ENCODE measurements at regions not wholly inside any gene's neighbourhood (a gene's known extent, or its start where the extent isn't known, plus 50 kb on each side); places are given as distances from the start of the nearest gene placed in this dataset.
"Not testable (repeated sequence)": the region's sequence is repeated elsewhere in the genome, so short reads cannot be mapped to it uniquely, and the experiment has no call there.

GRCh38 chr2:51379997-51380396 lies 348.1 kb upstream of the NRXN1 start:
- no peak for DNase-seq (ENCODE audit: low read depth in 2 of 2)

GRCh38 chr2:51368250-51368649 lies 336.3 kb upstream of the NRXN1 start:
- DNase-seq (ENCODE audit: low read depth in 2 of 2) = no peak

GRCh38 chr2:51350100-51350499 lies 318.2 kb upstream of the NRXN1 start:
- DNase-seq (ENCODE audit: low read depth in 2 of 2) = peak; percentile 20 to 21

DNA sequence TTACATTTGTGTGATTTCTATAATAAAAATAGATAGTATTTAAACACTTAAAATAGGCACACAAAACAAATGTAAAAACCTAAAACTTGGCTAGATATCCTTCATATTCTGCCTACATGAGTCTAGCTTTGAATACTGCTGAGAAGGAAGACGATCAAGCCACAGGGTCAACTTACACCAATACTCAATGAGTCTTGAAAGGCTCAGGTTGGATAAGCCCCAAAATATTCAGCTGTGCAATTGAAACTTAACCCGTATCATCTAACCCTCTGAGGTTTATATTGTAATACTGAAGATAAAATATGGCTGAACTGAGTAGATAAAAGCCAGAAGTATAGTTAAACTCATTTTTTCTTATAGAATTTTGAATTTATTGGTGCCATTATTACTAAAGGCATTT lies 313.0 kb upstream of the NRXN1 start:
- no peak for DNase-seq (ENCODE audit: low read depth in 2 of 2)

GRCh38 chr2:51335087-51336058 lies 303.4 kb upstream of the NRXN1 start:
- DNase-seq (ENCODE audit: low read depth in 2 of 2) = no peak

- DNase-seq (ENCODE audit: low read depth in 2 of 2) = no peak
Observed at GRCh38 chr2:51329512-51329911, 297.6 kb upstream of the NRXN1 start.

- DNase-seq (ENCODE audit: low read depth in 2 of 2) = no peak
Observed at GRCh38 chr2:51324051-51324450, 292.1 kb upstream of the NRXN1 start.

DNA sequence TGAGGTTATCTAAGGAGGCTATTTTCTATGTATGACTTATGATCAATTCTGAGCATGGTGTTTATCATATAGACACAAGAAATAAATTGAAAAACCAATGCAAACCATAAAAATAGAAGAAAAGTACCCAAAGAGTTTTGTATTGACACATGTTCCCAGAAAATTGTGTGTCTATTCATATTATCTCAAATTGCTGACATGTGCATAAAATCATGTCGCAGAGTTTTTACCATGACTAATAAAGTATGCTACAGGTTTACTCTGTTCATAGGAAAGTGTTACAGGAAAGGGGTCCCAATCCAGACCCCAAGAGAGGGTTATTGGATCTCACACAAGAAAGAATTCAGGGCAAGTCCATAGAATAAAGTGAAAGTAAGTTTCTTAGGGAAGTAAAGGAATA lies 290.7 kb upstream of the NRXN1 start:
- no peak for DNase-seq (ENCODE audit: low read depth in 2 of 2)

DNA sequence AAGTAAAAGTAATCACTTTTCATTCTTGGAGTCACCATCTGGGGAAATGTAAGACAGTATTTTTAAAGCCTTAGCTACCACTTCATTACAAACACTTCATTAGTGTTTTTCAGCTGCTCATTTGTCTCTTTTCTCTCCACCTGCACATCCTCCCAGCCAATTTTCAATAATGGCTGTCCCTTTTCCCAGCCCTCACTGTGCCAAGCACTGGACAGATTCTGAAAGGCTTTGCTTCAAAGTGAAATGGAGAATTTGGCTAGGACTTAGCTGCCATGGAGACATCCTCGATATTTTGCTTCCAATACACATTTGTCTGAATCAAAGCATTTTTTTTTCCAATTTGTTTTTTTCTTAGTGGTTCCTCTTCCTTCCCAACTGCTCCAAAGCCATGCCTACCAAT lies 272.4 kb upstream of the NRXN1 start:
- DNase-seq (ENCODE audit: low read depth in 2 of 2) = no peak

GRCh38 chr2:51301381-51301780 lies 269.4 kb upstream of the NRXN1 start:
- no peak for DNase-seq (ENCODE audit: low read depth in 2 of 2)

GRCh38 chr2:51299370-51299769 lies 267.4 kb upstream of the NRXN1 start:
- no peak for DNase-seq (ENCODE audit: low read depth in 2 of 2)

DNA sequence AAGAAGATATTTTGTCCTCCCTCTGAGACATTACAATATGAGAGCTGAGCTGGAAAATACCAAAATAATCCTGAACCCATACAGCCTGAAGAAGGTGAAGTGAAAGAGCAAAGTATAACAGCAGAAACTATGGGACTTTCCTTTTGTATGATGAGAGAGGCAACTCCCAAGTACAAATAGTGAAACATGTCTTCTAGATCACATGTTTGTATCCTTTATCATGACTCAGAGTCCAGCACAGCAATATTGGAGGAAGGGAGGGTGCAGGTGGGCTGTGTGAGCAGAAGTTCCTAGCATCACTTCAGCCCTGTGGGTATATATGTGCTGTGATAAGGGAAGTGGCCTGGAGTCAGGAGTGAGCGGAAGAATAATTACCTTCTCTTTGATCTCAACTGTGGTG lies 265.6 kb upstream of the NRXN1 start:
- no peak for DNase-seq (ENCODE audit: low read depth in 2 of 2)

DNA sequence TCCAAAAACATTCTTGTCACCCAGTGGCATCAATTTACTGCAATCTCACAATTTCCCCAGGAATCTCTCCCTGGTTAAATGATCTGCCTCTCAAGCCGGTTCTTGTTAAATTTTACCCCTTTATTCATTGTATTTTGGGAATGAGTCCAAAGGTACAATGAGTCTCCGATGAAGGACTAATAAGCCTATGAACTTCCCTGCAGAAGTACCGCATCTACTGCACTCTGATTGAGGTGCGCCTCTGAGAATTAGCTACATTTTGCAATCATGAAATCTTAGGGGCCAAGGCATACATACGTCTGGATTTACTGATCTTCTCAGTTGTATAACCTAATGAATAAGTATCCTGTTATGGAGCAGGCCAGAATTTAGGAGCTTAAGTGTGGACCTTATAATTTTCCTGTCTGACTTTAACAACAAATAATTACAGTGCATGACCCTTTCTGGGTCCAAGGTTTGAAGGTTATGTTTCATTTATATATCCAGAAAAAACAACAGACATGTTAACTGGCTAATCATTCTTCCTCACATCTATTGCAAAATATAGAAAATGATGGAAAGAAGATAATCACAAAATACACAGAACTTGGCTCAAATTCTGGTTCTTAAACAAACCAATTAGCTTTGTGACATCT lies 261.8 kb upstream of the NRXN1 start:
- no peak for DNase-seq (ENCODE audit: low read depth in 2 of 2)

DNA sequence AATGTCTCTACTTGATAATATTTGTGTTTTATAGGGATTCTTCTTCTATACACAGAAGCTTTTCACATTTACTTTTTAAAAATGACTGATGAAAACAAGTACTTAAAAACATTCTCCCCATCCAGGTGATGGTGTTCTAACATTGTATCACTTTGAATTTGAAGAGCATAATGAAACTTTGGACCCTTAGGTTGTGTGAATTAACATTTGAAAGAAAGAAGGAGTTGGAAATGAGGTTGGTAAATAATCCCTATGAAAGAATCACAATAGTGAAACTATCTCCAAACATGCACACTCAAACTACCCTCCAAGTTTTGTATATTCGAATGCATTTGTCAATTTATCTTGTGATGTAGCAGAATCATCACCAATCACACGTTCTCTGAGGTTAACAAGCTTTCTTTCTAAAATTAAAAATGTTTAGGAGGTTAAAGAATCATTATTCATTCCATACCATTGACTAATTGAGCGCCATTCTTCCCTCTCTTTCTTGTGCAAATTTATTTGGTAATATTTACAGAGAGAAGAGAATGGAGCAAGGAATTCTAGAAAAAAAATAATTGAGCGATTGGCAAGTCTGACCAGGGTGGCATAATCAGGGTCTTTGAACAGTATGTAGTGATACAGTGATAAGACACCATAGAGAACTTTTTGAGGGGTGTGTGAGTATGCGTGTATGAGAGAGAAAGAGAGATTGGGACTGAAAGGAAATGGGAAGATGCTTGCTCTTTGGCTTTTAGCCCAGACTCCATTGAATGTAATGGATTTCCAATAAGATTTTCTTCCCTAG lies 260.0 kb upstream of the NRXN1 start:
- no peak for DNase-seq (ENCODE audit: low read depth in 2 of 2)

DNA sequence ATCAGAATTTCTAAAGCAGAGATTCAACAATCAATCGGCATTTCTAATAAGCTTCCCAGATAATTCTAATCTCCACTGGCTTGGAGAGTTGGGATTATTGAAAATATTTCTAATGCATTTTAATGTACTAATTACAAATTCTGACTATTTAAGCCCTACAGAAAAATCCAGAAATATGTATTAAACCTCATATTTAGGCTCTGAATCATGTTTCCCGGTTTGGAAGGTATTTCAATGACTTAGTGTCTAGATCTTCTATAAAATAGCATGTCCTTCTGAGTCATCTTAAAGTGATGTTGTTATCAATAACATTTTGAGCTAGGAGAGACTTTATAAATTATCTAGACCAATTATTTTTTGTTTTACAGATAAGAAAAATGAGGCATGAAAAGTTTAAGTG lies 258.8 kb upstream of the NRXN1 start:
- peak; percentile 24 to 29 for DNase-seq (ENCODE audit: low read depth in 2 of 2)

DNA sequence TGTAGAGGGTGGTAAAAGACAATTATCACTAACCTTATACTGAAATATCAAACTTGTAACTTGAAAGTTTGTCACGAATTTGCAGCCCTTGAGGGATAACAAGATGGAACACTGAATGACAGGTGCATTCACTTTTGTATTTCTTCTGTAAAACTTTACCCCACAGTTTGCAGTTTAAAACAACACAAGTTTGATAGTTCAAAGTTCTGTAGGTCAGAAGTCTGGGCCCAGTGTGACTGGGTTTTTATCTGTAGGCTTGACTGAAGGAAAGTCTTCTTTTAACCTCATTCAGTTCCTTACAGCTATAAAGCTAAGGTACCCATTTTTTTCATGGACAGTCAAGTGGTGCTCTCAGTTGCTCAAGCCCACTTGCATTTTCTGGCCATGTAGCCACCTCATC lies 257.1 kb upstream of the NRXN1 start:
- DNase-seq (ENCODE audit: low read depth in 2 of 2) = no peak

DNA sequence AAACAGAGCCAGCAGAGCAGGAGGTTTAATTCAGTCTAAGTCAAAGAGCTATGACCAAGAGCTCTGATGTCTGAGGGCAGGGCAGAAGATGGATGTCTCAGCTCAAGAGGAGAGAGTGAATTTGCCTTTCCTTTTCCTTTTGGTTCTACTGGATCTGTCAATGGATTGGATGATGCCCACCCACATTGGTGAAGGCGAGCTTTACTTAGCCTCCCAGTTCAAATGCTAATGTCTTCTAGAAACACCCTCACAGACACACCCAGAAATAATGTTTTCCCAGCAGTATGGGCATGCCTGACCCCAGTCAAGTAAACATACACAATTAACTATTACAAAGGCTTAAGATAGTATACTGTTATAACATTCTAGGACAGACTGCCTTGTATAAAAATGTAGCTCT lies 236.3 kb upstream of the NRXN1 start:
- DNase-seq (ENCODE audit: low read depth in 2 of 2) = no peak

DNA sequence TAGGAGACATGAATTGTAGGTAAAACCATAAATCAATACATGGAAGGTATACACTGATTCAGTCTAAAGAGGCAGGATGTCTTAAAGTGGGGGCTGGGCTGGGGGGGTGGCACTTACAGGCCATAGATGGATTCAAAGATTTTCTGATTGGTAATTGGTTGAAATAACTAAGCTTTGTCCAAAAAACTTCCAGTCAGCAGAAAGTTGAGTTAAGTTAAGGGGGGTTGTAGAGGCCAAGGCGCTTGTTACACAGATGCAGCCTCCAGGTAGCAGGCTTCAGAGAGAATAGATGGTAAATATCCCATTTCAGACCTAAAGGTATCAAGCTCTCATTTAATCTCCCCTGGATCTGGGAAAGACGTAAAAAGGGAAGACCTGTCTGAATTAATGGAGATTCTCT lies 233.6 kb upstream of the NRXN1 start:
- no peak for DNase-seq (ENCODE audit: low read depth in 2 of 2)

GRCh38 chr2:51263951-51264350 lies 232.0 kb upstream of the NRXN1 start:
- DNase-seq (ENCODE audit: low read depth in 2 of 2) = no peak

DNA sequence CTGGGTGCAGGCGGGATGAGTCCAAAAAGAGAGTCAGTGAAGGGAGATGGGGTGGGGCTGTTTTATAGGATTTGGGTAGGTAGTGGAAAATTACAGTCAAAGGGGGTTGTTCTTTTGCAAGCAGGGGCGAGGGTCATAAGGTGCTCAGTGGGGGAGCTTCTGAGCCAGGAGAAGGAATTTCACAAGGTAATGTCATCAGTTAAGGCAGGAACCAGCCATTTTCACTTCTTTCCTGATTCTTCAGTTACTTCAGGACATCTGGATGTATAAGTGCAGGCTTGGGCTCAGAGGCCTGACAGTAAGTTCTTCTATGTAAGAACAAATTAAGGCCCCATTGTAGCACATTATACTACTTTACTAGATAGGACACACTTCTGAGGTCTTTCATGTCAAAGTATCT lies 231.2 kb upstream of the NRXN1 start:
- not testable (repeated sequence) for DNase-seq (ENCODE audit: low read depth in 2 of 2)

GRCh38 chr2:51258301-51258700 lies 226.4 kb upstream of the NRXN1 start:
- DNase-seq (ENCODE audit: low read depth in 2 of 2) = no peak

DNA sequence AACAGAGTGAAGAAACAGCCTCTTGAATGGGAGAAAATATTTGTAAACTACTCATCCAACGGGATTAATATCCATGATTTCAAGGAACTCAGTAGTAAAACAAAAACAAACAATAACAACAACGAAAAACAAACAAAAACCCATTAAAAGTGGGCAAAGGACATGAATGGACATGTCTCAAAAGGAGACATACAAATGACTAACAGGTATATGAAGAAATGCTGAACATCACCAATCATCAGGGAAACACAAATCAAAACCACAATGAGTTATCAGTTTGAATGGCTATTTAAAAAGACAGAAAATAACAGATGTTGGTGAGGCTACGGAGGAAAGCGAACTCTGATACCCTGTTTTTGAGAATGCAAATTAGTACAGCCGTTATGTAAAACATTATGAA lies 224.8 kb upstream of the NRXN1 start:
- no peak for DNase-seq (ENCODE audit: low read depth in 2 of 2)

Data from fibroblast of skin of left biceps (primary cell).